Psoas muscle (tissue), 7 donors: ENCODE measurements at regions not wholly inside any gene's neighbourhood (a gene's known extent, or its start where the extent isn't known, plus 50 kb on each side); places are given as distances from the start of the nearest gene placed in this dataset.
A peak's percentile ranks its signal among the peaks of the same experiment; 100 is the strongest.

Experiments used
- ATAC-seq, 4 donors: fragments of 200-7000 bp; cut with Tn5 transposase; one replicate each; pipeline ENCODE4 v1.9.1; 2020; ENCODE audit warnings: moderate library complexity in 3 of 4, mild to moderate bottlenecking in 2 of 4
- DNase-seq, 2 donors: peaks; one replicate each; pipeline ENCODE4 v3.0.0-alpha.2; 2020
- H3K27ac ChIP-seq: fragments of 200-600 bp; one replicate; pipeline ENCODE4 v1.8.0; 2022
- H3K27me3 ChIP-seq, 3 donors: fragments of 200-600 bp in 1 of 3; one replicate each; pipeline versions ENCODE4 v1.6.1 to v1.8.0; 2013 to 2022; ENCODE audit warnings: low read length in 2 of 3, mild to moderate bottlenecking in 2 of 3, moderate library complexity in 1 of 3; ENCODE audit not compliant: insufficient read depth in 3 of 3
- H3K36me3 ChIP-seq, 2 donors: fragments of 200-600 bp in 1 of 2; one replicate each; pipeline versions ENCODE4 v1.6.1 to v1.8.0; 2013 to 2022; ENCODE audit warnings: low read depth in 1 of 2, mild to moderate bottlenecking in 1 of 2, moderate library complexity in 1 of 2; ENCODE audit not compliant: insufficient read depth in 1 of 2
- H3K4me1 ChIP-seq: fragments of 200-600 bp; one replicate; pipeline ENCODE4 v1.8.0; 2022
- H3K4me3 ChIP-seq: fragments of 200-600 bp; one replicate; pipeline ENCODE4 v1.8.0; 2022; ENCODE audit warnings: mild to moderate bottlenecking
- H3K9me3 ChIP-seq: fragments of 200-600 bp; one replicate; pipeline ENCODE4 v1.8.0; 2022
- CTCF ChIP-seq: fragments of 200-600 bp; IDR thresholded peaks from one replicate; pipeline ENCODE4 v1.8.0; 2022; ENCODE audit warnings: antibody characterized with exemption
- WGBS, 3 donors: extraction: QIAGEN DNeasy Blood & Tissue Kit; methylation state at CpG; one replicate each; pipeline versions ENCODE4 v1.1.6 to v1.1.7; 2013; 5-methylcytosine and 5-hydroxymethylcytosine counted together
- intact Hi-C, 2 donors: fragments of 100-400 bp; cut with DNase I; formaldehyde crosslinking; loops; one replicate each; pipeline versions ENCODE4 v1.11.0 to v1.14.2; 2022
- donor health status: healthy with polysubstance abuse.
- donor health status: DM: no; HTN: no; CAD: no; lungs with moderate emphysema.
- donor health status: Bipolar disorder and iron deficiency.
- donor health status: healthy.
- donor health status: DM: yes; HTN: yes; CAD: no.
- donor health status: DM: no; HTN: no; CAD: no.
- donor health status: DM: yes; HTN: yes; CAD: no.

- H3K27me3 ChIP-seq: peaks cover 0 to 2% (median 0%) of the 10 kb centered on the region in 3 donors
- no peak overlapping the region for H3K4me3 ChIP-seq
- TF ChIP-seq CTCF: no peak
- H3K36me3 ChIP-seq: no peaks in the 10 kb centered on the region
- intact Hi-C loops: no loop called here
- H3K4me1 ChIP-seq: no peaks in the 10 kb centered on the region
- DNase-seq (no peak), ATAC-seq (no peak)
- no peak overlapping the region for H3K27ac ChIP-seq
- H3K9me3 ChIP-seq: no peaks in the 10 kb centered on the region
- WGBS, 3 donors: 67 to 72% (median 68%) methylated on average over 2 of the region's 2 CpGs
Measured at GRCh38 chr4:26261405-26261804, 59.4 kb upstream of the RBPJ start.

- DNase-seq: no peak
- H3K4me1 ChIP-seq: no peaks in the 10 kb centered on the region
- no peak for TF ChIP-seq CTCF
- H3K27ac ChIP-seq: no peak overlapping the region
- intact Hi-C loops: no loop called here
- peaks cover 0 to 2% (median 0%) of the 10 kb centered on the region in 3 donors for H3K27me3 ChIP-seq
- H3K4me3 ChIP-seq: no peak overlapping the region
- no peak for ATAC-seq
- 74 to 85% (median 77%) methylated on average over 5 of the region's 5 CpGs for WGBS, 3 donors
- H3K36me3 ChIP-seq: no peaks in the 10 kb centered on the region
- H3K9me3 ChIP-seq: no peaks in the 10 kb centered on the region
Measured at GRCh38 chr4:26263165-26263564, 57.6 kb upstream of the RBPJ start.

GRCh38 chr4:26264109-26264508 lies 56.7 kb upstream of the RBPJ start:
- no peaks in the 10 kb centered on the region for H3K4me1 ChIP-seq
- TF ChIP-seq CTCF: no peak
- WGBS, 3 donors: 95 to 97% (median 96%) methylated on average over 5 of the region's 5 CpGs
- ATAC-seq (no peak), DNase-seq (no peak)
- H3K36me3 ChIP-seq: no peaks in the 10 kb centered on the region
- no peaks in the 10 kb centered on the region for H3K27me3 ChIP-seq
- no peak overlapping the region for H3K4me3 ChIP-seq
- no peak overlapping the region for H3K27ac ChIP-seq
- intact Hi-C loops: no loop called here
- H3K9me3 ChIP-seq: no peaks in the 10 kb centered on the region

- H3K9me3 ChIP-seq: no peaks in the 10 kb centered on the region
Measured at GRCh38 chr4:26267087-26267486, 53.7 kb upstream of the RBPJ start.

More at GRCh38 chr4:26267087-26267486, 53.7 kb upstream of the RBPJ start:
- intact Hi-C loops: no loop called here
- no peak for TF ChIP-seq CTCF
- Histone ChIP-seq H3K36me3 (no peaks in the 10 kb centered on the region), H3K4me3 (no peak overlapping the region), H3K27ac (no peak overlapping the region), H3K27me3 (no peaks in the 10 kb centered on the region), H3K4me1 (no peaks in the 10 kb centered on the region)
- ATAC-seq: peak in 2 of 4 donors; percentile 49 to 54
- WGBS, 3 donors: 85 to 94% (median 90%) methylated on average over 1 of the region's 1 CpG
- peak; percentile 72 to 77 for DNase-seq
